ENCODE measurements at regions not wholly inside any gene's neighbourhood (a gene's known extent, or its start where the extent isn't known, plus 50 kb on each side); places are given as distances from the start of the nearest gene placed in this dataset.

GRCh38 chr5:135156337-135156714, 122.3 kb upstream of the PITX1 start:
- Histone ChIP-seq H3K9me3 (peaks cover 12 to 14% of the 10 kb centered on the region in 2 donors), H3K27me3 (no peaks in the 10 kb centered on the region), H3K4me3 (no peak overlapping the region), H3K4me1 (no peaks in the 10 kb centered on the region), H3K27ac (no peak overlapping the region), H3K36me3 (no peaks in the 10 kb centered on the region)
- DNase-seq (ENCODE audit: low spot score in 2 of 2), result no peak
- intact Hi-C loops (cut with DNase I; ENCODE audit: low total_unique reads), result no loop called here
- TF ChIP-seq POLR2AphosphoS5 (IDR thresholded peaks at IDR 0.05), result no peak
- no peak for TF ChIP-seq POLR2A (IDR thresholded peaks at IDR 0.05)
- TF ChIP-seq CTCF (IDR thresholded peaks at IDR 0.05), result no peak

- no peaks in the 10 kb centered on the region for H3K36me3 ChIP-seq
- no peak overlapping the region for H3K4me3 ChIP-seq
- intact Hi-C loops (cut with DNase I; ENCODE audit: low total_unique reads), result no loop called here
- no peaks in the 10 kb centered on the region for H3K4me1 ChIP-seq
- H3K27me3 ChIP-seq, result no peaks in the 10 kb centered on the region
- TF ChIP-seq POLR2AphosphoS5 (IDR thresholded peaks at IDR 0.05) (no peak), CTCF (IDR thresholded peaks at IDR 0.05) (no peak), POLR2A (IDR thresholded peaks at IDR 0.05) (no peak)
- no peak overlapping the region for H3K27ac ChIP-seq
- DNase-seq (ENCODE audit: low spot score in 2 of 2), result no peak
- peaks cover 12 to 14% of the 10 kb centered on the region in 2 donors for H3K9me3 ChIP-seq
Measured at GRCh38 chr5:135155616-135156214, 121.7 kb upstream of the PITX1 start.

- Histone ChIP-seq H3K36me3 (no peaks in the 10 kb centered on the region), H3K27ac (no peak overlapping the region), H3K4me1 (no peaks in the 10 kb centered on the region), H3K9me3 (peaks cover 12 to 14% of the 10 kb centered on the region in 2 donors), H3K4me3 (no peak overlapping the region), H3K27me3 (no peaks in the 10 kb centered on the region)
- intact Hi-C loops (cut with DNase I; ENCODE audit: low total_unique reads), result no loop called here
- DNase-seq (ENCODE audit: low spot score in 2 of 2), result no peak
- TF ChIP-seq CTCF (IDR thresholded peaks at IDR 0.05) (no peak), POLR2A (IDR thresholded peaks at IDR 0.05) (no peak), POLR2AphosphoS5 (IDR thresholded peaks at IDR 0.05) (no peak)
Measured at GRCh38 chr5:135154961-135155360, 120.9 kb upstream of the PITX1 start.

GRCh38 chr5:135154197-135154596, 120.2 kb upstream of the PITX1 start:
- no peak for TF ChIP-seq POLR2A (IDR thresholded peaks at IDR 0.05)
- TF ChIP-seq POLR2AphosphoS5 (IDR thresholded peaks at IDR 0.05), result no peak
- TF ChIP-seq CTCF (IDR thresholded peaks at IDR 0.05), result no peak
- intact Hi-C loops (cut with DNase I; ENCODE audit: low total_unique reads), result no loop called here

GRCh38 chr5:135153661-135154060, 119.6 kb upstream of the PITX1 start:
- no peak for DNase-seq (ENCODE audit: low spot score in 2 of 2)
- Histone ChIP-seq H3K4me1 (no peaks in the 10 kb centered on the region), H3K4me3 (no peak overlapping the region), H3K27me3 (no peaks in the 10 kb centered on the region), H3K27ac (no peak overlapping the region), H3K36me3 (no peaks in the 10 kb centered on the region), H3K9me3 (peaks cover 8 to 14% of the 10 kb centered on the region in 2 donors)
- intact Hi-C loops (cut with DNase I; ENCODE audit: low total_unique reads), result no loop called here
- TF ChIP-seq CTCF (IDR thresholded peaks at IDR 0.05), result no peak
- TF ChIP-seq POLR2A (IDR thresholded peaks at IDR 0.05), result no peak
- no peak for TF ChIP-seq POLR2AphosphoS5 (IDR thresholded peaks at IDR 0.05)

More at GRCh38 chr5:135154197-135154596, 120.2 kb upstream of the PITX1 start:
- no peak for DNase-seq (ENCODE audit: low spot score in 2 of 2)
- Histone ChIP-seq H3K36me3 (no peaks in the 10 kb centered on the region), H3K4me3 (no peak overlapping the region), H3K27ac (no peak overlapping the region), H3K4me1 (no peaks in the 10 kb centered on the region), H3K9me3 (peaks cover 12 to 14% of the 10 kb centered on the region in 2 donors), H3K27me3 (no peaks in the 10 kb centered on the region)

Measured in breast epithelium (tissue), 4 donors.